Activated CD4-positive, CD25-positive, alpha-beta regulatory T cell treated with anti-CD3 and anti-CD28 coated beads, Interleukin-2, amount 50 U/mL, for 24 hours (primary cell): ENCODE measurements at regions not wholly inside any gene's neighbourhood (a gene's known extent, or its start where the extent isn't known, plus 50 kb on each side); places are given as distances from the start of the nearest gene placed in this dataset.
"Not testable (repeated sequence)": the region's sequence is repeated elsewhere in the genome, so short reads cannot be mapped to it uniquely, and the experiment has no call there.

Experiments
- ATAC-seq, 2 donors: fragments of 150-1000 bp; cut with Tn5 transposase; one replicate each; pipeline ENCODE4 v1.10.0; 2021; ENCODE audit warnings: mild to moderate bottlenecking in 1 of 2, moderate library complexity in 1 of 2

DNA sequence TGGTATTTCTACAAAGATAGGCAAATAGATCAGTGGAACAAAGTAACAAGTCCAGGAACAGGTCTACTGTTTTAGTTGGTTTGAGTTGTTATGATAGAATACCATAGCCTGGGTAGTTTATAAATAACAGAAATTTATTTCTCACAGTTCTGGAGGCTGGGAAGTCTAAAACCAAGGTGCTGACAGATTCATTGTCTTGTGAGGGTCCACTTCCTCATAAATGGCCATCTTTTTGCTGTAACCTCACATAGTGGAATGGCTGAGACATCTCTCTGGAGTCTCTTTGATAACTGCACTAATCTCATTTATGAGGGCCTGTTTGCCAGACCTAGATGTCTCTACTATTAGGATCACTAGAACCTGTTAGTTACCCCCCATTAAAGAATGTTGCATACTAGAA, 152.3 kb upstream of the MYRIP start:
- ATAC-seq = no peak

DNA sequence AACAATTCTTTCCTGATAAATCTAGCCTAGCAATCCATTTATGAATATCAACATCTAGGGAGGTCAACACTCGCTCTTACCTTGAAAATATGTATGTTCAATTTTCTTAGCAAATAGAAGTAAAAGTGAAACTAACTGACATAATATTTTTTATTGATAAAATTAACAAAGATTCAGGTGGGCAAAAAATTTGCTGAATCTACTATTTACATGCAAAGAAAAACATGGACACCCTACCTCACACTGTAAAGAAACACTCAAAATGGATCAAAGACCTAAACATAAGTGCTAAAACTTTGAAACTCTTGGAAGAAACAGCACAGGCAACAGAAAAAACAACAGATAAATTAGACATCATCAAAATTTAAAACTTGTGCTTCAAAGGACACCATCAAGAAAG, 151.6 kb upstream of the MYRIP start:
- ATAC-seq = no peak

DNA sequence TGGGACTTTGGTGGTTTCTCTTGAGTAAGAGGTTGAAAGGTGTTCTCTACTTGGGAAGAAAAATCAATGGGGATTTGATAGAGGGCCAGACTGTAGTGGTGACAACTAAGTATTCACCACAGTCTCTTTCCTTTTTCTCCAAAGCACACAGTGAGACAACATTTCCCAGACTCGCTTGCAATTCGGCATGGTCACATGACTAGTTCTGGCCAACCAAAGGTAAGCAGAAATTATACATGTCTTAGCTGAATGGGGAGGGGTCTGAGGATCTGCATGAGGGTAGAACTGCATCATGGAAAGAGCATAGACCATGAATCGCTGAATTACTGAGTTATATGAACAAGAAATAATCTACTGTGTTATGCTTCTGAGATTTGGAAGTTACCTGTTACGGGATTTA, 144.5 kb upstream of the MYRIP start:
- ATAC-seq = no peak

DNA sequence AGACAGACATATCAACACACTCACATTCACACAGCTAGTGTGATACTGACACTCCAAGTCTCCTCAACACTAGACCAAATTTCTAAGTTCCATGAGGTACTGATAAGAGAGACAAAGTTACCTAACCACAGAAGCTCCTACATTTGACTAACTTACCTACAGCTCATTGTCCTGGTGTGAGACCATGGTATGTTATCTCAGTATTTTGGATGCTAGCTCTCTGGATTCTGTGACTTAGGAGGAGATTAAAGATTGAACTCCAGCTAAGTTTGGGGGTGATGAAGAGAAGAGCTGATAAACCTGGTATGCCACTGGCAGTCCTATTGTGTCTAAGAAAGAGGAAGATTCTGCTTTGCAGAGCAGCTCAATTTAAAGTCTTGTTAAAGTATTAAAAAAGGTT, 144.0 kb upstream of the MYRIP start:
- ATAC-seq = no peak

DNA sequence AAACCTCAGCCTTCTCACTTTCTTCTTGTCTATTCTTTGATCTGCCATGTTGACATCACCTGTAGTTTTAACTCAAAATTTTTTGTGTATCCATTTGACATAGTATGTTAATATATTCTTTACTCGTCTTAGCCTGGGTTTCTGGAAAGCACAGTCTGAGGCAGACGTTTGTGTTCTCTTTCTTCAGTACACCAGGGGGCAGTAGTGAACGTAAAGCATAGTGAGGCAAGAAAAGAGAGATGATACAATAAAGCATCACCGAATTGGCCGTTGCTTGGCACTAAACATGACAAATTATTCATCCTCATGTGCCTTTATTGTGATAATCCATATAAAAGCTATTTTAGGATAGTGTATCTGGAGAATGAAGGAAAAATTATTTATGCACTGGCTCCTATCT, 141.0 kb upstream of the MYRIP start:
- peak in 1 of 2 donors; percentile 36 for ATAC-seq

DNA sequence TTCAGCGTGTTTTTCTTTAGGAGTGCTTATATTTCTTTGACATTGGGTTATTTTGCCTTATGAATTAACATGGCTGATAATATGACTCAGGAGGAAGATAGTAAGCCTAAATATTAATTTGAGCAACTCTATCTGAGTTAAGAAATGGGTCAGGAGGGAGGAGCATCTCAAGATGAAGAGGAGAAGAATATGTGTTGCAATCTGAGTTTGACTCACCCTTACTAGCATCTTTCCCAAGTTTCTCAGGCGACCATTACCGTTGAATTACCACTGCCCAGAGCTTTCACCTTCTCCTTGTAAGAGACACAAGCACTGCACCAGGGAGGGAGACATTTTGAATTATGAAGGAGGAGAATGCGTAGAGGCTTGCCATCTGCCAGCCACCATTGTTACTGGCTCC, 138.3 kb upstream of the MYRIP start:
- no peak for ATAC-seq

DNA sequence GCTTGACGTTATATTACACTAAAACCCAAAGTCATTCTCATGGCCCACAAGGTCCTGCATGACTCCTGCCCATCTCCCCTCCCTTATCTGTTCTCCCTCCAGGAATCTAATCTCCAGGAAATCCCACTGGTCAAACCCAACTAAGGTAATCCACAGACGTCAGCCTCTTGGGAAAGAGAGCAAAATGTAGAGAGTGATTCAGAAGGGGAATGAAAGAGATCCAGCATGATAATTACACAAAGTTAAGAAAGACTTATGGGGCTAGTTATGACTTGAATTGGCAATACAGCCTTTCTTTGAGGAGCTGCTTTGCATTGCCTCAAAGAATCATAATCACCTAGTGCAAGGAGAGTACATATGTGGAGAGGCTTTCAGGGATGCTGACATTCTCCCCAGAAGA, 137.8 kb upstream of the MYRIP start:
- no peak for ATAC-seq

DNA sequence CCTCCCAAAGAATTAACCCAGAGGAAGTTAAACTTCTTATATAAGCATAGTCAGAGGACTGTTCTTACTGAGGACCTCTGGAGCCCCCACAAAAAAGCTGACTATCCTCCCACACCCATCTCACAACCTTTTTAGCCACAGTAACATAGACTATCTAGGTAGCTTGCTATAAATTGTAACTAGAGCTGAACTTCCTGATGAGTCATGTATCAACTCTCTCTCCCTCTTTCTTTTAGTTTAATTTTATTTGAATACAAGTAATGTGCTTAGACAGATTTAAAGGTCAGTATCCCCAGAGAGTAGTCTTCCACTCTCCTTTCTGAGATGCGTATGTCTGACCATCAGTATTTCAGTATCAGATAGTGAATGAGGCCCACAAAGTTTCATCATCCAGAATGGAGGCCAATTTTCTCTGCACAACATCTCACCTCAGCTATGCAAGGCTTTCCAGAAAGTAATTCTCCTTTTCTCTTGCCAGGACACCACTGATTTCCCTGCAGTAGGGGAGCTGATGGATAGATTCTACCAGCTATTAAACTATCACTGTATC, 104.0 kb upstream of the MYRIP start:
- no peak for ATAC-seq

DNA sequence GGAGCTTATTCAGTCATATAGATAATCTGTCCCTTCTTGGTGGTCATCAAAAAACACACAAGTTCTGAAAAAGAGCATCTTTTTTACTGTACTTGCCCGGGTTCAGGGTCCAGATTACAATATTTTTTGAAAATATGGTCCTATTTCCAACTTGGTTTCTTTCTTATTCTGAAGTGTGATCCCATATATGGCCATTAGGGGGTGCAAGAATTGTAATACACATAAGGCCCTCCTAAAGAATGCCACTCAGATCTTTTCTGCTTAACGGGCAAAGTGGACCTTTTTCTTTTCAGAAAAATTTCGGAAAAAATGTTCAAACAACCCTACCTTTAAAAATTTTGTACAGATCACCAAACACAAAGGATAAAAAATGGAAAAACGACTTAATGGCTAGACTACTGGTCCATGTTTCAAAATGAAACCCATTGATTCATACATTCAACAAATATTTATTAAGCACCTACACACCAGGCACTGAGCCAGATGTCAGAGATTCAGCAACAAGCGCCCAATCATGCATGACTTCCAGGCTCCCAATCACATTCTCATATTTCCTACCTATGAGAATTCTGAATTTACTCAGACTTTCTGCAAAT, 102.0 kb upstream of the MYRIP start:
- no peak for ATAC-seq

DNA sequence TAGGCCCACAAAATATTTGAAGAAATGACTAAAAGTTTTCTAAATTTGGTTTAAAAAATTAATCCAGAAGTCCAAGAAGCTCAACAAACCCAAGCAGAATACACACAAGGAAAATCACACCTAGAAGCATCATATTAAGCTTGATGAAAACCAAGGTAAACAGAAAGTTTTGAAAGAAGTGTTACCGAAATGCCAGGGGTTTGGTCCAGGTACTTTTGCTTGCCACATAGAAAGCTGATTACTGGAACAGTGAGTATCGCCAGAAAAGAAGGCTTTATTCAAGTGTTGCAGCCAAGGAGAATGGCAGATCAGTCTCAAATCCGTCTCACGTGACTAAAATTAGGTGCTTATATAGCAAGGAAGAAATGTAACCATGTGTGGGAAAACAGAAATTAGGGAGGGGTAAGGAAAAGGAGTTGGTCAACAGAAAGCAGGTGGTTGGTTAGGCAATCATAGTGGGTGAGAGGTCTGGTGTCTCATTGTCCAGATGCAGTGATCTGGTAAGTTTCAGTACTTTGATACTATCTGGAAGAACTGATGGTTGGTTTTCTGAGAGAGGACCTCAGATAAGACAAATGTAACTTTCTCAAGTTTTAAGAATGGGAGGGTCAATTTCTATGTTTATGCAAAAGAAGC, 96.9 kb upstream of the MYRIP start:
- ATAC-seq = no peak

DNA sequence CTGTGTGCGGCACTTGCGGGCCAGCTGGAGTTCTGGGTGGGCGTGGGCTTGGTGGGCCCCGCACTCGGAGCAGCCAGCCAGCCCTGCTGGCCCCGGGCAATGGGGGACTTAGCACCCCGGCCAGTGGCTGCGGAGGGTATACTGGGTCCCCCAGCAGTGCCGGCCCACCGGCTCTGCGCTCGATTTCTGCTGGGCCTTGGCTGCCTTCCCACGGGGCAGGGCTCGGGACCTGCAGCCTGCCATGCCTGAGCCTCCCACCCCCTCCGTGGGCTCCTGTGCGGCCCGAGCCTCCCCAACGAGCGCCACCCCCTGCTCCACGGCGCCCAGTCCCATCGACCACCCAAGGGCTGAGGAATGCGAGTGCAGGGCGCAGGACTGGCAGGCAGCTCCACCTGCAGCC, 96.1 kb upstream of the MYRIP start:
- ATAC-seq = not testable (repeated sequence)

DNA sequence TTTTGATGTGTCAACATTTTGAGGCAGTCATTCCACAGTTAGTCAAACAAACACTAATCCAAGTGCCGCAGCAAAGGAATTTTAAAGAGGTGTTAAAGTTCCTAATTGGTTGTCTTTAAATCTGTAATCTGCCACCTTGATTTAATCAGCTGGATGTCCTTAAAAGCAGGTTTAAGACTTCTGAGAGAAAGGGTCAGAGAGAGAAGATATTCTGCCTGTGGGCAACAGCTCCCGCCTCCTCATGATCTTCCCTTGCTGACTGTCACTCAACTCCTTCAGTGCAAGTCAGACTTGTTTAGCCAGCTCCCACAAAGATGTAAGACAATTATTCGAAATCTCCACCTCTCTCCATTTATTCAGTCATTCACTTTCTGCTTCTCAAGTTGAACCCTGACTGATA, 92.6 kb upstream of the MYRIP start:
- ATAC-seq = no peak

DNA sequence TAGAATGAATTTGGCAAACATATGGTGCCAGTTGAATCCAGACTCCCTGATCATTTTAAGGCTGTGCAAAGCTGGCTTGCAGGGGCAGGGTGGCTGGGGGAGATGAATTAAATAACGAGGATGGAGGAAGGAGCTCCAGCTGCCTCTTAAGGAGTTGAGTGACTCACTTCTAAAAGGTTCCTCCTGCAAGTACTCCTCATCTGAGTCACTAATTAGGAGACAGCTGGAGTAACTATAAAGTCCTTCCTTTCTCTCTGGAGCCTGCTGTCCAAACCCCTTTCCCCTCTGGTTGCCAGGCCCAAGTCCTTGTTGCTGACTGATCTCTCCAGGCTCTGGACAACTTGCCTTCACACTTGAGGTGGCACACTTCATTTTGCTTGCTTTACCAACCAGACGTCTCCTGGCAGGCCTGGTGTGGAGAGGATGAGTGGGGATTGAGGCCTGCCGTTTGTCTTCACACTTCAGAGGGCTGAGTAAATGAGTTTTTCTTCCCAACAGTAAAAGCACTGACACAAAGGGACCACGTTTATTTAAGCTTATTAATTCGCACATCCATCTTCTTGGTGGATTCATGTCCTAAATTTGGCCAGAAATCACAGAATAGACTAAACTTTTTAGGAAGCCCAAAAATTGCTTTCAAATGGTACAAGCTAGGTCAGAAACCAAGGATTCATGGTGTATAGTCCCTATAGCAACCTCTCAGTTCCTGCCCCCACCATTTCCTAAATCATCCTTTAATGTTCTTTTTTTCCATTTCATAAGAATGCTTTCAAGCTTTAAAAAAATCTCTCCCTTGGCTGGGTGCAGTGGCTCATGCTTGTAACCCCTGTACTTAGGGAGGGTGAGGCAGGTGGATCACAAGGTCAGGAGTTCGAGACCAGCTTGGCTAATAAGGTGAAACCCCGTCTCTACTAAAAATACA, 90.5 kb upstream of the MYRIP start:
- no peak for ATAC-seq

DNA sequence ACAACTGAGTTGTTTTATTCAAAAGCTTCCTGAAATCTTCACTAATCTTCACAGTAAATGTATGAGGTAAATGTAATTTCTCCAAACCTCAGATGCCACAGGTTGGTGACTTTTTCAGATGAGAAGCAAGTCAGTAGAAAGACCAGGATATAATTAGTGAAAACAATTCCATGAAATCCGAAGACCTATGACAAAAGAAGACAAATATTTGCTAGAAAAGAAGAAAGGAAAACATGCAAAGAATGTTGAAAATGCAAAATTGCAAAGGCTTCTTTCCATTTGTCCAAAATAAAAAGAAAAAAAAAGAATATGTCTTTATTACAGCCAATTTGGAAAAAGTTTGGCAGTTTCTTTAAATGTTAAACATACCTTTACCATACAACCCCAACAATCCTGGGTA, 88.3 kb upstream of the MYRIP start:
- no peak for ATAC-seq

DNA sequence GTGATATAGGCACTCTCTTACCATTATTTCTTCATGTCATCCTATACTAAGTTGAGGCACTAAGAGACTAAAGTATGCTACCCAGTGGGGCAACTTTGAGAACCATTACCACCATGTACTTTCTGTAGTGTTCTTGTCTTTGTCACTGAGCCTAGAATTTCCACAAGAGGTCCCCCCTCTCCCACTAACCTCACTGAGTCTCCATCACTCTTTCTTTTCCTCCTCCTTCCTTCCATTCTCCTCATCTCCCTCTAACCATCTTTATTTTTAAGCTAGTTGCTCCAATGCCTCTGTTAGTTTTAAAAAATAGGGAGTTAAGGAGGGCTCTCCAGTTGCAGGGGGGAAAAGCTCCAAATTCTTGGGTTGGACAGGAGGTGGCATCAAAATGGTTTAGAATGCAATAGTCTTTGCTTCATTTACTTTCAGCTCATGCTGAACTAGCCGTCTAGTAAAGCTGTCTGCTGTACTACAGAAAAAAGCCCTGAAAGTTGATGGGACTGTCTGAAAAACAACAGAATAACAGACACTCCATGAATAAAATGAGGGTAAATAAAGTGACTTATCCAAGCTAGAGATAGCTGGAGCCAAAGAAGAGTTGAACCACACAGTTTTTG, 85.1 kb upstream of the MYRIP start:
- no peak for ATAC-seq

DNA sequence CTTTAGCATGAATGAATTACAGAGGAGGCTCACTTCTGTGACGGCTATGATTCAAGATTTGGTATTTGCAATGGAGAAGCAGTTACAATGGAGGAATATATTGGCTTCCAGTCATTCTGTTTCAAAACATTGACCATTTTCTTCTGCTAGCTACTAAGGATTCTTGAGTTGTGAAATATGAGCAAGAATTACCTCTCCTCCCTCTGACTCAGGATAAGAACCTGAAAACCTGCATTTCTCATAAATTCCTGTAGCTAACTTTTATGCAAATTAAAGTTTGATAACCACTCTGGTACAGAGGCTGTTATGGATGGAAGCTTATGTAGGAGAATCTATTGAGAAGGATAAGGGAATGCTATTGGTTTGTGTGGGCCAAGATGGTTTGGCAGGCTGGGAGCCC, 84.1 kb upstream of the MYRIP start:
- no peak for ATAC-seq

DNA sequence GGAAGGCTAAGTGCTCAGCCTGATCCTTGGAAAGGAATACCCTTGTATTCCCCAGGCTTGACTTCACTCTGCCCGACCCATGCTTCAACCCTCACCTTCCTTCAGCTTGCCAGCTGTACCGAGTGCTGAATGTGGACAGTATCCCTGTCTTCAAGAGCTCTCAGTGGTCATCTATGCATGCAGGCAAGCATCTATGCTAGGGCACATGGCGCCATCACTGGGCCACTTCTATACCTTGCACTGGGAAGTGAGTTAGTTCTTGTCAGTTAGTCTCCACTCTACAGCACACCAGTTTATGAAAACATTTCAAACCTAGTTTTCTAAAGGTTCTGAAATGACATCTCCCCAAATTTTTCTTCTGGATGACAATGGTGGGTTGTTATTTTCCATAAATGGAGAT, 82.0 kb upstream of the MYRIP start:
- ATAC-seq = no peak

DNA sequence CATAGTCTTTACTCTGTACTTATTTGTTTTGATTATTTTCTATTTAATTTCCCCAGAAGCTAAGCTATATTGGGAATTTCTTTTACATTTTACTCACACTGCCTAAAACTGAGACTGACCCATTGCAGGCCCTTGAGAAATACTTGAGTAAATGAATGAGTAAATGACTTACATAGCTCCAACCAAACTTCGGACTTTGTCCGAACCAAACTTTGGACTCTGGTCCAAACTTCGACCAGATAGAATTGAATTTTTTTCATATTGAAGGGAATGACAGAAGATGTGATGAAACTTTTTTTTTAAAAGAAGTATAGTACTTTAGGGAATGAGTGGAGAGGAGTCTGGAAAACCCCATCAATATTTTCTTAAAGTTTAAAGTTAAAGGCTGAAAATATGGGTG, 75.6 kb upstream of the MYRIP start:
- ATAC-seq = no peak

DNA sequence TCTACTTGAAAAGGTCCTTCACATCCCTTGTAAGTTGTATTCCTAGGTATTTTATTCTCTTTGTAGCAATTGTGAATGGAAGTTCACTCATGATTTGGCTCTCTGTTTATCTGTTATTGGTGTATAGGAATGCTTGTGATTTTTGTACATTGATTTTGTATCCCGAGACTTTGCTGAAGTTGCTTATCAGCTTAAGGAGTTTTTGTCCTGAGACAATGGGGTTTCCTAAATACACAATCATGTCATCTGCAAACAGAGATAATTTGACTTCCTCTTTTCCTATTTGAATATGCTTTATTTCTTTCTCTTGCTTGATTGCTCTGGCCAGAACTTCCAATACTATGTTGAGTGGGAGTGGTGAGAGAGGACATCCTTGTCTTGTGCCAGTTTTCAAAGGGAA, 69.8 kb upstream of the MYRIP start:
- ATAC-seq = not testable (repeated sequence)

DNA sequence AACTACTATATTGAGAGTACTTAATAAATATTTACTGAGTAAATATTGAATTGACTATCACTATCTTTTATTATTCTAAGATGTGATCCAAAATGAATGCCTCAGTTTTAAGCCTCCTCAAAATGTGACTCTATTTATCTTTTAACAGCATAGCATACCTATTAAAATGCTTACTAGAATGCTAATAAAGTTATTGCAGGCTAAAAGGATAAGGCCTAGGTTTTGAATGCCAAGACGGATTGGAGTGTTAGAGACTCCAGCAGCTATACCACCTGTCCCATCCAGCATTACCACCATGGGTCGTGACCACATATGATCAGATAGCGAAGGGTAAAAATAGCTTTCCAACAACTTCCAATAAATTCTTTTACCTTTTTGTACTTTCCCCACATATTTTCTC, 64.7 kb upstream of the MYRIP start:
- no peak for ATAC-seq

DNA sequence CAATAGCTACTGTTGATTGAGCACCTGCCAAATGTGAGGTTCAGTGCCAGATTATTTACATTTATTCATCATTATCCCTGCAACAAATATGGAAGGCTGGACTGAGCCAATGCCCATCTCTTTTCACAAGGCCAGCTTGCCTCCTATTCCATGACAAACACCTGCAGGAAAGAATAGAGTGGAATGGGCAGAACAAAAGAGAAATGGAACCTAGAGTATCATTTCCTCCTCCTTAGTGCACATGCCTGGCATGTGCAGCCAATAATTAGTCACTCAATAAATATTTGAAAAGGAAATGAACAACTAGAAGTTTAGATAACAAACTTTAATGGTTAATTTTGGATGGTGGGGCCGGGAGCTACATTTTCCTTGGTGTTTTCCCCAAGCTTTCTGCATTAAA, 61.4 kb upstream of the MYRIP start:
- ATAC-seq = no peak

DNA sequence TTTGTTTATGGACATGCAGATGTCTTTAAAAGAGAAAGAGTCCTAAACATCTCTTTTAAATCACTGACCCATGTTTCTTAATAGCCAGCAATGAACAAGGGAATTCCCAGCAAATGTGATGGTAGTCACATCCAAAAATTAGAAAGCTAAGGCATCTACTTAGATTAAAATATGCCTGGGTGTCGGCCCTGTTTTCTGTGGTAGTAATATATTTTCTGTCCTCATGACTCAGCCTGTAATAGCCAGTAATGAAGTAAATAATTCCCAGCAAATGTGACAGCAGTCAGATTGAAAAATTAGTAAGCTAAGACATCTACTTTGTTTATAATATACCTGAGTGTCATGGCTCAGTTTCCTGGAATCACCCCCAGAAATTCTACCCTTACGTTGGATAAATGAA, 60.6 kb upstream of the MYRIP start:
- no peak for ATAC-seq

DNA sequence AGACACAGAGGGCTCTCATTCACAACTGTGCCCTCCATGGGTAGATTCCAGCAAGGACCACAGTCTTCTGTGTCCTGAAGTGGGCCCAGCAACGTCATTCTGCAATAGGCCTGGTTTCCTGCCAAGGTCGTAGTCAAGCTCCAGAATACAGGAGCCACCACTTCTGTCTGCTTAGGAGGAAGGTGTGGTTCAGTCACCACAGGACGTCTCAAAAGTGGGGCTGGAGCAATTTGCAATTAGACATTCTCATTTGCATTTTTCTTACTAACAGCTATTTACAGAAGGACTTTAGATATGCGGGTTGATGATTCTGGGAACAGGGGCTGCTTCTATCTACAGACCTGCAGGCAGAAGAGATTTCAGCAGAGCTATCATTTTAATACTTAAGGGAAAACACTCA, 58.7 kb upstream of the MYRIP start:
- ATAC-seq = no peak
